ENCODE measurements at regions not wholly inside any gene's neighbourhood (a gene's known extent, or its start where the extent isn't known, plus 50 kb on each side); places are given as distances from the start of the nearest gene placed in this dataset.

- no peak for DNase-seq (ENCODE audit: low spot score)
These were observed 152.0 kb downstream of the CHRM3 start for GRCh38 chr1:239538239-239538988.

GRCh38 chr1:239539051-239539450, 152.7 kb downstream of the CHRM3 start:
- no peak for DNase-seq (ENCODE audit: low spot score)

DNA sequence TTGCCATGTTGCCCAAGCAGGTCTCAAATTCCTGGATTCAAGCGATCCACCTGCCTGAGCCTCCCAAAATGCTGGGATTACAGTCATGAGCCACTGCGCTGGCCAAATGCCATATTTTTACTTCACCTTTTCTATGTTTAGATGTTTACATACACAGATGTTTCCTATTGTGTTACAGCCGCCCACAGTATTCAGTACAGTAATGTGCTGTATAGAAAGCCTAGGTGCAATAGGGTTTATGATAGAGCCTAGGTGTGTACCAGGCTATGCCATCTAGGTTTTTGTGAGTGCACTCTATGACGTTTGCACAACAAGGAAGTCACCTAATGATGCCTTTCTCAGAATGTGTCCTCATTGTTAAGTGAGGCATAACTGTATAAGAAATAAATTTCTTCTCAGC, 153.4 kb downstream of the CHRM3 start:
- DNase-seq (ENCODE audit: low spot score) = no peak

GRCh38 chr1:239543873-239544272, 157.5 kb downstream of the CHRM3 start:
- DNase-seq (ENCODE audit: low spot score) = no peak

DNA sequence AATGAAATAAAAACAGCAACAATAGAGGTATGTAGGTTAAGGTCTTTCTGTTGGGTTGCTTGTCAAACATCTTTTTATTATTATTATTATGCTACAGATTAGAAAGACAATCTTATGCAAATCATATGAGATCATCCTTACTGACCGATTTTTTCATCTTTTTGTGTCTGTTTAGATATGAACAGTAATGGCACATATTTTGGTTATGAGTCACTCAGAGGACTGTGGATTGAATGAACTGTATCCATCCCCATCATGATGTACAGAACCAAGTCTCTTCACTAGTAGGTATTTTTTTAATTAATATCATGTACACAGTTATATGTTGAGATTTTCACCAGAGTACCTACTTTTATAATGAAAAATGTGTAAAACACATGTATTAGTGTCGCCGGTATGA, 159.1 kb downstream of the CHRM3 start:
- DNase-seq (ENCODE audit: low spot score) = no peak

DNA sequence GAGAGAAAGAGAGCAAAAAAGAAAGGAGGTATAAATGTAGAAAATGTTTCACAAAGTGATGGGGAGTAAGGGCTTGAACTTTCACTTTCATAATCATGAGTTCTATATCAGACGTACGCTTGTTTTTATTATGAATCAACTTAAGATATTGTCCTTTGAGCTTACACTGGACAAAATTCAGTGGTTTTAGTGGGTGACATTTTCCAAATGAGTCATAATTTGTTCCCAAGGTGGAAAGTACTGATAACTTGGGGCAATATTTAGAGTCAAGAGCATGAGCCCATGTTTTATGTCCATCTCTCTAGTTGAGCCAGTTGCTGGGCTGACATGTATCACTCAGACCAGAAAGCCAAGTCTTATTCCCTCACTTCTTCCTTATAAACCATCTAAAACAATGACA, 161.6 kb downstream of the CHRM3 start:
- no peak for DNase-seq (ENCODE audit: low spot score)

- no peak for DNase-seq (ENCODE audit: low spot score)
These were observed 163.8 kb downstream of the CHRM3 start for GRCh38 chr1:239550178-239550577.

GRCh38 chr1:239555350-239555749, 169.0 kb downstream of the CHRM3 start:
- DNase-seq (ENCODE audit: low spot score) = no peak

DNA sequence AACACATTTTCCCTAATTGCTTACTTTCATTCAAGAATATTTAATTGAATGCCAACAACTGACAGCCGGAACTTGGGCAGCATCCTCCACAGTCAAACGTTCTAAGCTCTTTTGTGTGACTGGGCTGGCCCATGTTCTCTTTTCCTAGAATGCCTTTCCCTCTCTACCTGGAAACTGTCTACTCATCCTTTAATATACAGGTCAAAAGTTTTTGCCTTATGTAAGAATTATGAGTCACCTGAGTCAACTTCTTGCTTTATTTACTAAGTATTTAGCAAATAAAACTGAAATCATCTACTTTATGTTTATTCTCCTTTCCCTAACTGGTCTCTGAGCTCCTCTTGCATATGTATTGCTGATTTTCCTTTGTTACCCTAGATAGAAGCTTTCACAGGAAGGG, 172.2 kb downstream of the CHRM3 start:
- no peak for DNase-seq (ENCODE audit: low spot score)

DNA sequence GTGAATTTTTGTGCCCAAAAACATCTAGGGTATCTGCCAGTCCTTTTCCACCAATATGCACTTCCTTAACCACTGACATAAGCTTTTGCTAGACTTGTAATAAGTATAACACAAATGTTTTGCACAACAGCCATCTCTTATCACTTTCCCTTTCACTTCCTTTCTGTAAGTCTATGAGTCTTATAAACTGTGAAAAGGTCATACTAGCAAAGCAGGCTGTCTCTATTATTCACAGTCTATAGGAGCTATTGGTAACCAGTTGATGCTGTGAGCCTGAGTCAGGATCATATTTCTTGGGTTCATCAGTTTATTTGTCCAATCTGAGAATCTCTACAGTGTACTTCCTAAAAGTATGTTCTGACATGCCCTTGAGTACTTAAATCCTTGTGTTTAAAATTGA, 172.6 kb downstream of the CHRM3 start:
- DNase-seq (ENCODE audit: low spot score) = no peak

DNA sequence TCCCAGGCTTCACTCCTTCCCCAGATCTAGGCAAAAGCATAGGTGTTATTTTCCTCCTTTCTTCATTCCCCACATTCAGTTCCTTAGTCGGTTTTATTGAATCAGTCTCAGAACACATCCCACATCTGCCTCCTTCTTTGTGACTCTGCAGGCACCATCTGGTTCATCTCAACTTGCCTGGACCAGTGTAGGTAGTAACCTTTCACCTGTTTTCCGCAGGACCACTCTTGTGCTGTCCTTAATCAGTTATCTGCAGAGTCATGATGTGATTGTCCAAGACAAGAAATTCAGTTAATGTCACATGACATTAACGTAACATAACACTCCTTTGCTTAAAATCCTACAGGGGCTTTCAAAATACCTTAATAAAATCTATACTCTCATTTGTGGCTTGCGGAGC, 174.6 kb downstream of the CHRM3 start:
- DNase-seq (ENCODE audit: low spot score) = no peak

- no peak for DNase-seq (ENCODE audit: low spot score)
These were observed 175.7 kb downstream of the CHRM3 start for GRCh38 chr1:239562095-239562494.

DNA sequence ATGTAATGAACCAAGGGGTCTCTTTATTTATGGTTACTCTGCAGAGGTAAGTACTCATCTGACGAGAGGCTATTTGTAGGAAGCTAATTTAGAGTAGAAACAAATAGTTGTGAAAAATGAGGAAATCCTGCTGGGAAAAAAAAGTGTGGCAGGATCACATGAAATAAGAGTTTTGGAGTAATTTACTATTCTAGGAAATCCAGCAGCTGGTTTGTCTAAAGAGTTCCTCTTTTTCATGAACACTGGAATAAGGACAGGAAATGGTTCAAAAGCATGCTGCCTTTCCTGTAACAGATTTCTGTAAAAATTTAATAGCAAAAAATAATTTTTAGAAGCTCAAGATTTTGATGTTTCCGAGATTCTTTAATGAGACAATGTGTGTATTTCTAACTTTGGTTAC, 177.3 kb downstream of the CHRM3 start:
- DNase-seq (ENCODE audit: low spot score) = no peak

DNA sequence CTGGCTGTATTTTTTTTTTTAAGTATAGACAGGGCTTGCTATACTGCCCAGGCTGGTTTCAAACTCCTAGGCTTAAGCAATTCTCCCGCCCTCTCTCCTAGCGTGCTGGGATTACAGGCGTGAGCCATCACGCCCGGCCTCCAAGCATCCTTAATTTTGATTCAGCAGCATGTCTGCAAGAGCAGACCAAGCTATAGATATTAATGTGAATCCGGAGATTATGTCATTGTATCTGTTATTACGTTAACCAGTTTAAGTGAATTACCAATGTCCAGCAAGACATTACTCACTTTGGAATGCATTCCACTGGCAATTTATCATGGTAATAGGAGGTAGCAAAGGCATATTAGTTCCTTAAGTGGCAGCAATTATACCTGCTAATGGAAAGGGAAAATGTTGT, 179.7 kb downstream of the CHRM3 start:
- DNase-seq (ENCODE audit: low spot score) = no peak

- DNase-seq (ENCODE audit: low spot score) = no peak
These were observed 184.5 kb downstream of the CHRM3 start for GRCh38 chr1:239570878-239571277.

DNA sequence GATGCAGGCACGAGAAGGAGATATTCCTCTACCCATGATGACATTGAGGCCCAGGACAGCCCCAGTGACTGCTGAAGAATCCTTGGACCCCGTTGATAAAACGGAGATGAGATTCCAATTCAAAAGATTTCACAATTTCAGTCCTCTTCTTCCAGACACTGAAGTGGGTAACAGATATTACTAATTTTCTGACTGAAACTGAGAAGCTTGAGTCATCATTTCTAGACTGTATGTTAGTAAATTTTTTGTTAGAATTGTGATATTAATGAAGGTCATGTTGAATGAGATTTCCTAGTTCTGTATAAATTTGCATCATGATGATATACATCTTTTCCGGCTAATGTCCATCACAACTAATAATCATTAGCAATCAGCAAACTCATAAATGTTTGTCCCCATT, 185.8 kb downstream of the CHRM3 start:
- no peak for DNase-seq (ENCODE audit: low spot score)

GRCh38 chr1:239574112-239574511, 187.7 kb downstream of the CHRM3 start:
- DNase-seq (ENCODE audit: low spot score) = no peak

DNA sequence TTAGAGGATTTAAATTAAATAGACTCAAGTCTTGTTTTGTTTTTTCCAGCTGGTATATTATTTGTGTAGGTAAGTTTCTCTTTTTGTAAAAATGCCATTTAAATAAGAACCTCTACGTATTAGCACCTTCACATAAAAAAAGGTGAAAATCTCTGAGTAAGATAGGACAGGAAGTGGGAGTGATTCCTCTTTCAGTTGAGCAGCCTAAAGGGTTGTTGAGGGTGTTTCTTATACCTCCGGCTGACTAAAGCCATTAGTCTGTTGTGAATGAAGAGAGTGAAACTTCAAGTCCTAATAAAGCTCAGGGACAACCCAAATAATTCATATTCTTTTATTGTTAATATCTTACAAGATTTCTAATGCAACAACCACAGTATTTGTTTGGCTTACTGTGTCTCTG, 188.7 kb downstream of the CHRM3 start:
- DNase-seq (ENCODE audit: low spot score) = no peak

DNA sequence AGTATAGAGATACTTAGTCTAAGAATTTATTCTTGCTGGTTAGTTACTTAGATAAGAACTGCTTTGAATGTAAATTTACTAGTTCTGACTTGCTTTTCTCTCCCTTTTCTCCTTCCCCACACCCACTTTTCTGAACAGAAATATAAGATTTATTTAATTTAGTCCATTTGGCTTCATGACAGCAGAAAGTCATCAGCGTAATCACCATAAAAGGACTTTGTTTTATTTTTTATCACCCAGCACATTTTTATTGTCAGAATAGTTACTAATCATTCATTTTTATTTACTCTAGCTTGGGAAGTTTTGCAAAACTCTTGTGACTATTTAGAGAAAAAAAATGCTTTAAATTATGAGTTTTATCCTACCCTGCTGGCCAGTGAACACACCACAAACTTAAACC, 197.2 kb downstream of the CHRM3 start:
- DNase-seq (ENCODE audit: low spot score) = no peak

GRCh38 chr1:239586128-239586527, 199.8 kb downstream of the CHRM3 start:
- DNase-seq (ENCODE audit: low spot score) = no peak

DNA sequence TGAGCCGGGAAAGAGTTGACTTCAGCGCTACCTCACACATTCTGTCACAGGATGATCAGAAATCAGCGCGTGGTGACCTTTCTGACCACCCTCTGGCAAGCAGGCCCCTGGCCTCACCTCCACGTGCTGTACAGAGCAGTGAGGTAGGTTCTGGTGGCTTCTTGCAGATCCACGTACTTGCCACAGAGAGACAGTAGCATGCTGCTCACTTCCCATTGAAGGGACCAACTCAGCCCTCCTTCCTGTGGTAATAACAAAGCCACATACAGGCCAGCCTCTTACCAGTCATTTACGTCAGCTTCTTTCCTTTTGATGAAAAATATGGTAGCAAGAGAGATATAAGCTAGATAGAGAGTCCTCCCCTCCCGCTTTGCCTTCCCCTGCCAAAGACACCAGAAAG, 200.7 kb downstream of the CHRM3 start:
- DNase-seq (ENCODE audit: low spot score) = peak; percentile 15

DNA sequence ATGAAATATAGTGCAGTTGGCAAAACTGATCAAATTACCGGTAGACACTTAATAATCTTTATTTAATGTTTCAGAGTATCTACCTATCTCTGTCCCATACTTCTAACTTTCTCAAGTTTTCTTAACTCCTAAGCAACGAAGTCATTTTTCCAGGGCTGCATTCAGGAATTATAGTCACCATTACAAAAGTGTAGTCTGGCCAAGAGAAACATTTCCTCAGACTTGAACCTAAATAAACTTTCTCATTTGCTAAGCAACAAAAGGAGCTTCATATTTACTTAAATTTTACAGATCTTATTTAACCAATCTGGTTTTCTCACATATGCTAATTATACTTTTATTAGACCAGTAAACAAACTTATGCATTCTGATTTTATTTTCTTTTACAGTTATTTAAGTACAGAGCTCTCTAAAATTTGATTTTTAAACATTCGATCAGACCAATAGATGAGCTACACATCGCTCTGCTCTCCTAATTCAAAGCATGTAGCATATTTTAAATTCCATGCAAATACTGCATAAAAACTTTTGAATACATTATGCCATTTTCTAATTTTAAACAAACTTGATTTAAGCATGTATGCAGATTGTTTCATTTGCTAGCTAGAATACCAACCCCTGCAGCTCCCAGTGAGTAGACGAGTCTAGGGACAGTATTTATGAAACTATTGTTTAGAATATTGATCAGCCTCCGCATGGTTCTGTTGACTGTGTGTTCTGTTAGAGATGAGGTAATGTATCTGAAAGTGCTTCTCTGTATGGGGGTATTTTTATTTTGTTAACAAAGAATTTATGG, 201.4 kb downstream of the CHRM3 start:
- no peak for DNase-seq (ENCODE audit: low spot score)

GRCh38 chr1:239590556-239590955, 204.2 kb downstream of the CHRM3 start:
- DNase-seq (ENCODE audit: low spot score) = no peak

DNA sequence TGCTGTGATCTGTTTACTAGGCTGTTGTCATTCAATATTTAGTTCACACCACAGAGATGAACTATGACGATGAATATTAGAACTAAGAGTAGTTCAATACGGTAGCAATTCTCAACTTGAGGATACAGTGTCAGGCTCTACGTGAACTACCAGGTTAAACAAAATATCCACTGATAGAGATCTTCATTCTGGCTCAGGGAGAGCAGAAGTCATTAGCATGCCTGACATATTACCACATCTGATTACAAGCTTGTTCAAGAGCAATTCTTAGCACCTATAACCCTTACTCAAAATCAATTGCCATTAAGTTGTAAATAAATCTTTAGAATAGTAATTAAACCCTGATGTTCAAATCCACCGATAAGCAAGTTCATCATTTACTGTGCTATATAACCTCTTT, 207.2 kb downstream of the CHRM3 start:
- DNase-seq (ENCODE audit: low spot score) = no peak

Data from CD4-positive, alpha-beta T cell treated with Interleukin-6 at 100 ng/mL for 8 hours (primary cell).